RWPE2 (cell line): ENCODE measurements at regions not wholly inside any gene's neighbourhood (a gene's known extent, or its start where the extent isn't known, plus 50 kb on each side); places are given as distances from the start of the nearest gene placed in this dataset.

Source experiments
- ATAC-seq: fragments of 200-7000 bp; cut with Tn5 transposase; 3 replicates; pipeline ENCODE4 v1.9.1; 2021; ENCODE audit warnings: low read depth
- DNase-seq: peaks from one replicate; pipeline ENCODE4 v3.0.0-alpha.2; 2020; ENCODE audit warnings: low spot score
- H3K27ac ChIP-seq: fragments of 450-650 bp; 2 replicates; pipeline ENCODE4 v1.5.1; 2017; ENCODE audit warnings: mild to moderate bottlenecking; ENCODE audit not compliant: poor library complexity, severe bottlenecking
- H3K27me3 ChIP-seq: fragments of 250-450 bp; sonication (Bioruptor Pico); 2 replicates; pipeline ENCODE4 v1.5.1; 2021; ENCODE audit warnings: mild to moderate bottlenecking, moderate library complexity; ENCODE audit not compliant: insufficient read depth, poor library complexity, severe bottlenecking
- H3K36me3 ChIP-seq: fragments of 250-450 bp; sonication (Bioruptor Pico); 2 replicates; pipeline ENCODE4 v1.5.1; 2020; ENCODE audit warnings: low read depth, mild to moderate bottlenecking, moderate library complexity
- H3K4me1 ChIP-seq: fragments of 250-450 bp; sonication (Bioruptor Pico); 2 replicates; pipeline ENCODE4 v1.5.1; 2021; ENCODE audit warnings: mild to moderate bottlenecking, moderate library complexity; ENCODE audit not compliant: insufficient read depth, poor library complexity, severe bottlenecking
- H3K4me3 ChIP-seq: fragments of 250-450 bp; sonication (Bioruptor Pico); 2 replicates; pipeline ENCODE4 v1.5.1; 2021; ENCODE audit warnings: mild to moderate bottlenecking, moderate library complexity; ENCODE audit not compliant: severe bottlenecking
- H3K9me3 ChIP-seq: fragments of 250-450 bp; sonication (Bioruptor Pico); 2 replicates; pipeline ENCODE4 v1.5.1; 2021; ENCODE audit warnings: mild to moderate bottlenecking, moderate library complexity; ENCODE audit not compliant: severe bottlenecking
- TF ChIP-seq, protein P1 (sequence below): fragments of 450-650 bp; IDR thresholded peaks from one replicate; pipeline ENCODE4 v1.5.1; 2017; ENCODE audit warnings: mild to moderate bottlenecking, moderate library complexity; ENCODE audit not compliant: poor library complexity, severe bottlenecking

DNA sequence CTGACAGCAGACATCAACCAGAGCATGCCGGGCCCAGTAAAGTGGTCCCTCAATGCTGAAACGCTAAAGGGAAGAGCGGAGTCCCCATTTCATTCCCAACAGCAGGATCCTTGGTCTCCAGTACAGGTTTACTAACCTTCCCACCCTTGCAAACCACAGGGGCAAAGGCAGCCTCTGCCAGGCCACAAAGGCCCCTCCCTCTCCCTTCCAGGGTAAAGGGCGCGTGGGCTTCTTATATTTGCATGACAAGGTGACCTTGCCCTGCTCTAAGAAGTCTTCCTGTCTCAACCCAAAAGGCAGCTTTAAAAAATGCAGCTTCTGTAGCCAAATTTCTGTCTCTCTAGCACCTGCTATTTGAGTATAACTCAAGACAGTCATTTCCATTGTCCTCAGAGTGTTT lies 131.5 kb upstream of the PTCH1 start:
- no peak overlapping the region for H3K27ac ChIP-seq
- ATAC-seq: no peak

DNA sequence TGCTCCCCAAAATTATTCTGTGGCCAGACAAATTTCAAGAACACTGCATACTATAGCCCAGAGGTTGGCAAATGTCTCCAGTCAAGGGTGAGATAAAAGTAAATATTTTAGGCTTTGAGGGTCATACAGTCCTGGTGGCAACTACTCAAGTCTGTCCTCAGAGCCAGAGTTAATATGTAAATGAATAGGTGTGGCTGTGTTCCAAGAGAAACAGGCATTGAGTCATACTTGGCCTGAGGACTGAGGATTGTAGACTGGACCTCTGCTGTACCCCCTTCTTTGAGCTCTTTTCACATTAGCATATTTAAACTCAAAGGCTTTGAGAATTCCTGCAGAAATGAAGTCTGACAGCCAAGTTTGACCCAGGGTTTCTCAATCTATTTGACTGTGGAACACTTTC lies 129.2 kb upstream of the PTCH1 start:
- no peak overlapping the region for H3K4me3 ChIP-seq
- TF ChIP-seq, protein P1, sequence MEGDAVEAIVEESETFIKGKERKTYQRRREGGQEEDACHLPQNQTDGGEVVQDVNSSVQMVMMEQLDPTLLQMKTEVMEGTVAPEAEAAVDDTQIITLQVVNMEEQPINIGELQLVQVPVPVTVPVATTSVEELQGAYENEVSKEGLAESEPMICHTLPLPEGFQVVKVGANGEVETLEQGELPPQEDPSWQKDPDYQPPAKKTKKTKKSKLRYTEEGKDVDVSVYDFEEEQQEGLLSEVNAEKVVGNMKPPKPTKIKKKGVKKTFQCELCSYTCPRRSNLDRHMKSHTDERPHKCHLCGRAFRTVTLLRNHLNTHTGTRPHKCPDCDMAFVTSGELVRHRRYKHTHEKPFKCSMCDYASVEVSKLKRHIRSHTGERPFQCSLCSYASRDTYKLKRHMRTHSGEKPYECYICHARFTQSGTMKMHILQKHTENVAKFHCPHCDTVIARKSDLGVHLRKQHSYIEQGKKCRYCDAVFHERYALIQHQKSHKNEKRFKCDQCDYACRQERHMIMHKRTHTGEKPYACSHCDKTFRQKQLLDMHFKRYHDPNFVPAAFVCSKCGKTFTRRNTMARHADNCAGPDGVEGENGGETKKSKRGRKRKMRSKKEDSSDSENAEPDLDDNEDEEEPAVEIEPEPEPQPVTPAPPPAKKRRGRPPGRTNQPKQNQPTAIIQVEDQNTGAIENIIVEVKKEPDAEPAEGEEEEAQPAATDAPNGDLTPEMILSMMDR: no peak
- H3K27ac ChIP-seq: no peak overlapping the region
- DNase-seq (no peak), ATAC-seq (peak; percentile 38; the same call in 1 of the 3 replicates)
- H3K9me3 ChIP-seq: no peaks in the 10 kb centered on the region
- H3K36me3 ChIP-seq: no peaks in the 10 kb centered on the region
- H3K27me3 ChIP-seq: peaks cover 1% of the 10 kb centered on the region
- H3K4me1 ChIP-seq: peaks cover 4% of the 10 kb centered on the region

More for the DNA sequence above, 131.5 kb upstream of the PTCH1 start:
- H3K27me3 ChIP-seq: no peaks in the 10 kb centered on the region
- H3K4me1 ChIP-seq: peaks cover 4% of the 10 kb centered on the region
- H3K9me3 ChIP-seq: no peaks in the 10 kb centered on the region
- no peak for DNase-seq
- H3K36me3 ChIP-seq: no peaks in the 10 kb centered on the region
- no peak overlapping the region for H3K4me3 ChIP-seq
- TF ChIP-seq, protein P1: no peak

- no peak for DNase-seq
- Histone ChIP-seq H3K9me3 (no peaks in the 10 kb centered on the region), H3K36me3 (no peaks in the 10 kb centered on the region), H3K27me3 (peaks cover 3% of the 10 kb centered on the region), H3K4me1 (peaks cover 4% of the 10 kb centered on the region), H3K27ac (no peak overlapping the region), H3K4me3 (no peak overlapping the region)
- ATAC-seq: no peak
- TF ChIP-seq, protein P1: no peak
Measured at GRCh38 chr9:95645579-95645978, 128.8 kb upstream of the PTCH1 start.

- TF ChIP-seq, protein P1: no peak
- no peak overlapping the region for H3K27ac ChIP-seq
- DNase-seq (no peak), ATAC-seq (no peak)
- H3K4me3 ChIP-seq: no peak overlapping the region
- peaks cover 3% of the 10 kb centered on the region for H3K27me3 ChIP-seq
- H3K9me3 ChIP-seq: no peaks in the 10 kb centered on the region
- no peaks in the 10 kb centered on the region for H3K36me3 ChIP-seq
- H3K4me1 ChIP-seq: peaks cover 4% of the 10 kb centered on the region
Measured at GRCh38 chr9:95644377-95644776, 127.6 kb upstream of the PTCH1 start.

DNA sequence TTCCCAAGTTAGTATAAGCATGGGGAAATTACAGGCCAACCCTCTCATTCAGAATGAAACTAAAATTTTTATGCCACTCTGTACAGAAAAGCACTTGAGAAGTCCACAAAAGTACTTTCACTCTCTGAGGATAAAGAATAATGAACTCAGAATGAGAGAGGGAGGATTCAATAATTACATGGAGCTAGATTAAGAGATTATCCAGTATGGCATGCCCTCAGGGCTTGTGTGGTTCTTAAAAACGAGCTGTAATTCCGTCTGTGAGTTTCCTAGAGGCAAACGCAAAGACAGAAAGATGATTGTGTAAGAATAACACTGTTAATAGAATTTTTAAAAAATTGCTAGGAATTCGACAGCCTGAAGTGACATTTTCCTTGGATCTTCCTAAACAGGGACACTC lies 126.8 kb upstream of the PTCH1 start:
- no peak for DNase-seq
- H3K27ac ChIP-seq: no peak overlapping the region

More for the DNA sequence above, 126.8 kb upstream of the PTCH1 start:
- Histone ChIP-seq H3K4me1 (peaks cover 4% of the 10 kb centered on the region), H3K27me3 (peaks cover 3% of the 10 kb centered on the region), H3K36me3 (no peaks in the 10 kb centered on the region), H3K9me3 (no peaks in the 10 kb centered on the region), H3K4me3 (no peak overlapping the region)
- TF ChIP-seq, protein P1: no peak
- no peak for ATAC-seq
